ENCODE measurements at regions not wholly inside any gene's neighbourhood (a gene's known extent, or its start where the extent isn't known, plus 50 kb on each side); places are given as distances from the start of the nearest gene placed in this dataset.

DNA sequence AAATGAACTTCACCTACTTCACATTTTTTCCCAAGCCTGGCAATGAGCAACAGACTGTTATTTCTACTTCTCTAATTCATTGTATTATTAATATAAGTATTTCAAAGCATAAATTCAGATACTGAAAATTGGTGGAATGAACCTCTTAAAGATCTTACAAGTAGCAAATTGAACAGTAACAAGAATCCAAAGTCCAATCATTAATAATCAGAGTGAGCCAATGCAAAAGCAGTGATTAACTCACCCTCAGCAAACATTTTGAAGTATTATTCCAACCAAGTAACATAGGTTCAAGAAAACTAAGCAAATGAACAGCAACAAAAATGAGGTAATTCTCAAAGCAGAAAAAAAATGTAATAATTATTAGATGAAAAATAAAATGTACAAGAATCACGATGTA, 288.1 kb upstream of the ZC3H15 start:
- TF ChIP-seq POLR2A (IDR thresholded peaks at IDR 0.05) = no peak
- TF ChIP-seq, protein P1, sequence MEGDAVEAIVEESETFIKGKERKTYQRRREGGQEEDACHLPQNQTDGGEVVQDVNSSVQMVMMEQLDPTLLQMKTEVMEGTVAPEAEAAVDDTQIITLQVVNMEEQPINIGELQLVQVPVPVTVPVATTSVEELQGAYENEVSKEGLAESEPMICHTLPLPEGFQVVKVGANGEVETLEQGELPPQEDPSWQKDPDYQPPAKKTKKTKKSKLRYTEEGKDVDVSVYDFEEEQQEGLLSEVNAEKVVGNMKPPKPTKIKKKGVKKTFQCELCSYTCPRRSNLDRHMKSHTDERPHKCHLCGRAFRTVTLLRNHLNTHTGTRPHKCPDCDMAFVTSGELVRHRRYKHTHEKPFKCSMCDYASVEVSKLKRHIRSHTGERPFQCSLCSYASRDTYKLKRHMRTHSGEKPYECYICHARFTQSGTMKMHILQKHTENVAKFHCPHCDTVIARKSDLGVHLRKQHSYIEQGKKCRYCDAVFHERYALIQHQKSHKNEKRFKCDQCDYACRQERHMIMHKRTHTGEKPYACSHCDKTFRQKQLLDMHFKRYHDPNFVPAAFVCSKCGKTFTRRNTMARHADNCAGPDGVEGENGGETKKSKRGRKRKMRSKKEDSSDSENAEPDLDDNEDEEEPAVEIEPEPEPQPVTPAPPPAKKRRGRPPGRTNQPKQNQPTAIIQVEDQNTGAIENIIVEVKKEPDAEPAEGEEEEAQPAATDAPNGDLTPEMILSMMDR (IDR thresholded peaks at IDR 0.05) = no peak

Measured in body of pancreas (tissue), 4 donors.